Suprapubic skin (tissue), 3 donors: ENCODE measurements at regions not wholly inside any gene's neighbourhood (a gene's known extent, or its start where the extent isn't known, plus 50 kb on each side); places are given as distances from the start of the nearest gene placed in this dataset.

Experiments
- CTCF ChIP-seq, 2 donors: fragments of 200-600 bp in 1 of 2; fragments of 450-650 bp in 1 of 2; sonication (generic) in 1 of 2; IDR thresholded peaks; one replicate each; pipeline ENCODE4 v1.5.1; 2016 to 2019; ENCODE audit warnings: antibody characterized with exemption in 2 of 2, mild to moderate bottlenecking in 1 of 2, moderate library complexity in 1 of 2
- EP300 ChIP-seq: sonication (generic); formaldehyde crosslinking; IDR thresholded peaks from one replicate; pipeline ENCODE4 v1.6.1; 2017; ENCODE audit warnings: antibody characterized with exemption

- no peak for TF ChIP-seq CTCF (IDR thresholded peaks at IDR 0.05)
- TF ChIP-seq EP300: no peak
Measured at GRCh38 chr14:39880965-39881364, 448.7 kb upstream of the FBXO33 start.
